ENCODE measurements at regions not wholly inside any gene's neighbourhood (a gene's known extent, or its start where the extent isn't known, plus 50 kb on each side); places are given as distances from the start of the nearest gene placed in this dataset.

GRCh38 chr19:30920222-30920621 is 429.0 kb downstream of the TSHZ3 start:
- H3K9me3 ChIP-seq (ENCODE audit: control insufficient read depth in 1 of 2, low read length in 2 of 2): no peaks in the 10 kb centered on the region
- H3K9ac ChIP-seq (ENCODE audit: low read depth in 1 of 2, low read length in 2 of 2): no peak overlapping the region
- H3K4me1 ChIP-seq (ENCODE audit: control insufficient read depth in 1 of 2, insufficient read depth in 2 of 2, low read length in 2 of 2): no peaks in the 10 kb centered on the region
- no peak overlapping the region for H3K27ac ChIP-seq (ENCODE audit: low read depth, low read length)
- no peaks in the 10 kb centered on the region for H3K27me3 ChIP-seq (ENCODE audit: control insufficient read depth in 1 of 2, insufficient read depth in 2 of 2, low read length in 2 of 2)
- no peak overlapping the region for H3K4me3 ChIP-seq (ENCODE audit: low read depth in 1 of 2, low read length in 2 of 2)
- no peaks in the 10 kb centered on the region for H3K36me3 ChIP-seq (ENCODE audit: control insufficient read depth in 1 of 2, insufficient read depth in 2 of 2, low read length in 2 of 2)

DNA sequence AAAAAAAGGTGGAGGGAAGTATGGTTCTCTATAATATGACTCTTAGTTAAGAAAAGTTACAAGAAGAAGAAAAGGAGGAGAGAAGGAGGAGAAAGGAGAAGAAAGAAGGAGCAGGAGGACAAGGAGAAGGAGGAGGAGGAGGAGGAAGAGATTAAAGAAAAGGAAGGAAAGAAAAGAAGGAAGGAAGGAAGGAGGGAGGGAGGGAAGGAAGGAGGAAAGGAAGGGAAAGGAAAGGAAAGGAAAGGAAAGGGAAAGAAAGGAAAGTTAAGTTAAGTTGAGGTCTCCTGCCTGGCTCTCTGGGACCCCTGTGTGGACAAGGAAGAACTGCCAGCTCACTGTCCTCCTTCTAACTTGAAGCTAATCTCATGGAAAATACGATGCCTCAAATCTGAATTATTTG is 429.5 kb downstream of the TSHZ3 start:
- Histone ChIP-seq H3K27me3 (ENCODE audit: control insufficient read depth in 1 of 2, insufficient read depth in 2 of 2, low read length in 2 of 2) (no peaks in the 10 kb centered on the region), H3K4me1 (ENCODE audit: control insufficient read depth in 1 of 2, insufficient read depth in 2 of 2, low read length in 2 of 2) (no peaks in the 10 kb centered on the region), H3K9ac (ENCODE audit: low read depth in 1 of 2, low read length in 2 of 2) (no peak overlapping the region), H3K27ac (ENCODE audit: low read depth, low read length) (no peak overlapping the region), H3K4me3 (ENCODE audit: low read depth in 1 of 2, low read length in 2 of 2) (no peak overlapping the region), H3K36me3 (ENCODE audit: control insufficient read depth in 1 of 2, insufficient read depth in 2 of 2, low read length in 2 of 2) (no peaks in the 10 kb centered on the region), H3K9me3 (ENCODE audit: control insufficient read depth in 1 of 2, low read length in 2 of 2) (no peaks in the 10 kb centered on the region)

- no peaks in the 10 kb centered on the region for H3K4me1 ChIP-seq (ENCODE audit: control insufficient read depth in 1 of 2, insufficient read depth in 2 of 2, low read length in 2 of 2)
- no peaks in the 10 kb centered on the region for H3K9me3 ChIP-seq (ENCODE audit: control insufficient read depth in 1 of 2, low read length in 2 of 2)
- no peaks in the 10 kb centered on the region for H3K36me3 ChIP-seq (ENCODE audit: control insufficient read depth in 1 of 2, insufficient read depth in 2 of 2, low read length in 2 of 2)
- no peaks in the 10 kb centered on the region for H3K27me3 ChIP-seq (ENCODE audit: control insufficient read depth in 1 of 2, insufficient read depth in 2 of 2, low read length in 2 of 2)
- no peak overlapping the region for H3K9ac ChIP-seq (ENCODE audit: low read depth in 1 of 2, low read length in 2 of 2)
- H3K27ac ChIP-seq (ENCODE audit: low read depth, low read length): no peak overlapping the region
- no peak overlapping the region for H3K4me3 ChIP-seq (ENCODE audit: low read depth in 1 of 2, low read length in 2 of 2)
Observed at GRCh38 chr19:30916238-30916637, 433.0 kb downstream of the TSHZ3 start.

- Histone ChIP-seq H3K9me3 (ENCODE audit: control insufficient read depth in 1 of 2, low read length in 2 of 2) (no peaks in the 10 kb centered on the region), H3K27me3 (ENCODE audit: control insufficient read depth in 1 of 2, insufficient read depth in 2 of 2, low read length in 2 of 2) (no peaks in the 10 kb centered on the region), H3K36me3 (ENCODE audit: control insufficient read depth in 1 of 2, insufficient read depth in 2 of 2, low read length in 2 of 2) (no peaks in the 10 kb centered on the region), H3K4me3 (ENCODE audit: low read depth in 1 of 2, low read length in 2 of 2) (no peak overlapping the region), H3K27ac (ENCODE audit: low read depth, low read length) (no peak overlapping the region), H3K9ac (ENCODE audit: low read depth in 1 of 2, low read length in 2 of 2) (no peak overlapping the region), H3K4me1 (ENCODE audit: control insufficient read depth in 1 of 2, insufficient read depth in 2 of 2, low read length in 2 of 2) (no peaks in the 10 kb centered on the region)
Observed at GRCh38 chr19:30911491-30911890, 437.7 kb downstream of the TSHZ3 start.

DNA sequence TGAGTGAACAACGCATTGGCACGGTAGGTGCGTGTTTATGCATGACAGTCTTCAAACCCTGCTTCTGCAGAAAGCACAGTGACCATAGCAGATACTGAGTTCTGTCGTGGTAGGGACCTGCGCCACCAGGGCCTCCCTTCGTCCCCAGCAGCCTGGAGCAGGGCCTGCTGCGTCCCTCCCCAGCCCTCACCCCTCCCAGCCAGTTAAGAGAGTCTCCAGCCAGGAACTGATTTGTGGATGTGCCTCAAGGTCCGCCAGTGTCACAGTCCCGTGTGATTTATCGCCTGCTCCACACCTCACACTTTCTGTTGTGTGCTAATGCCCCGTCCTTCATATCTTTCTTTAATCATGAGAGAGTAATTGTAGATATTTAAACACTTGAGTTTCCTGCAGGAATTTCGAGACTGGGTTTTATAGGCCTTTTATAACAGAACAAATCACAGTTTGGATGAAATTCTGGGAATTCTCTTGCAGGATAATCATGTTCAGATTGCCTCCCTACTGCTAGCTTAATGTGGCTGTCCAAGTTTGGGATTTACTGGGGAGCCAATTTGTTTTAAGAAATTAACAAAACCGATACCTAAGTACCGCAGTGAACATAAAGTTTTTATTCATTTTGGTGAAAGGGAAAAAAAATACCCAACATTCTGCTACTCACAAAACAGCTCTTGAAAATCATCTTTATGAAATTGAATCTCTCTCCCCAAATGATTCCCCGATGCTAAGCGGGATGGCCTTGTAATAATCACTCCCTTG is 438.6 kb downstream of the TSHZ3 start:
- Histone ChIP-seq H3K27ac (ENCODE audit: low read depth, low read length) (no peak overlapping the region), H3K4me1 (ENCODE audit: control insufficient read depth in 1 of 2, insufficient read depth in 2 of 2, low read length in 2 of 2) (no peaks in the 10 kb centered on the region), H3K9me3 (ENCODE audit: control insufficient read depth in 1 of 2, low read length in 2 of 2) (no peaks in the 10 kb centered on the region), H3K9ac (ENCODE audit: low read depth in 1 of 2, low read length in 2 of 2) (no peak overlapping the region), H3K36me3 (ENCODE audit: control insufficient read depth in 1 of 2, insufficient read depth in 2 of 2, low read length in 2 of 2) (no peaks in the 10 kb centered on the region), H3K4me3 (ENCODE audit: low read depth in 1 of 2, low read length in 2 of 2) (no peak overlapping the region), H3K27me3 (ENCODE audit: control insufficient read depth in 1 of 2, insufficient read depth in 2 of 2, low read length in 2 of 2) (no peaks in the 10 kb centered on the region)

- Histone ChIP-seq H3K36me3 (ENCODE audit: control insufficient read depth in 1 of 2, insufficient read depth in 2 of 2, low read length in 2 of 2) (no peaks in the 10 kb centered on the region), H3K9me3 (ENCODE audit: control insufficient read depth in 1 of 2, low read length in 2 of 2) (no peaks in the 10 kb centered on the region), H3K4me1 (ENCODE audit: control insufficient read depth in 1 of 2, insufficient read depth in 2 of 2, low read length in 2 of 2) (no peaks in the 10 kb centered on the region), H3K27ac (ENCODE audit: low read depth, low read length) (no peak overlapping the region), H3K4me3 (ENCODE audit: low read depth in 1 of 2, low read length in 2 of 2) (no peak overlapping the region), H3K9ac (ENCODE audit: low read depth in 1 of 2, low read length in 2 of 2) (no peak overlapping the region), H3K27me3 (ENCODE audit: control insufficient read depth in 1 of 2, insufficient read depth in 2 of 2, low read length in 2 of 2) (no peaks in the 10 kb centered on the region)
Observed at GRCh38 chr19:30909216-30909615, 440.0 kb downstream of the TSHZ3 start.

DNA sequence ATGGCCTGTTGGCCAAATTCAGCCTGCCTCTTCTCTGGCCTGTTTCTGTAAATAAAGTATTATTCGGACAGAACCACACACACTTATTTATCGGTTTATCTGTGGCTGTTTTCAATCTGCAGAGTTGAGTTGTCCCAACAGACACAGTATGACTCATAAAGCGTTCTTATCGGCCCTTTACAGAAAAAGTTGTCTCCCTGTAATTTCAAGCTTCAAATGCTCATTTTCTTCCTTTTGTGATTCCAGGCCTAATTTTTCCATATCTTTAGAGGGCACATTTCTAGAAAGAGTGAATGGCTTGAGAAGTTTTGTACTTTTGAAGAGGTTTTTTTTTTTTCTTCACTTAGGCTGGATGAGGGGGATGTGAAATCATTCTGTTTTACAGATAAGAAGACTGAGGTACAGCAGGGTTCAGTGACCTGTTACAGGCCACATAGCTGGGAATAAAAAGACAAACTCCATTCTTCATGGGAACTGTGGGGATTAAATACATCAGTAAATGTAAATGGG is 440.9 kb downstream of the TSHZ3 start:
- no peaks in the 10 kb centered on the region for H3K4me1 ChIP-seq (ENCODE audit: control insufficient read depth in 1 of 2, insufficient read depth in 2 of 2, low read length in 2 of 2)
- H3K27ac ChIP-seq (ENCODE audit: low read depth, low read length): no peak overlapping the region
- no peak overlapping the region for H3K4me3 ChIP-seq (ENCODE audit: low read depth in 1 of 2, low read length in 2 of 2)
- H3K9ac ChIP-seq (ENCODE audit: low read depth in 1 of 2, low read length in 2 of 2): no peak overlapping the region
- H3K27me3 ChIP-seq (ENCODE audit: control insufficient read depth in 1 of 2, insufficient read depth in 2 of 2, low read length in 2 of 2): no peaks in the 10 kb centered on the region
- no peaks in the 10 kb centered on the region for H3K36me3 ChIP-seq (ENCODE audit: control insufficient read depth in 1 of 2, insufficient read depth in 2 of 2, low read length in 2 of 2)
- H3K9me3 ChIP-seq (ENCODE audit: control insufficient read depth in 1 of 2, low read length in 2 of 2): no peaks in the 10 kb centered on the region

GRCh38 chr19:30906871-30907270 is 442.4 kb downstream of the TSHZ3 start:
- Histone ChIP-seq H3K4me1 (ENCODE audit: control insufficient read depth in 1 of 2, insufficient read depth in 2 of 2, low read length in 2 of 2) (no peaks in the 10 kb centered on the region), H3K36me3 (ENCODE audit: control insufficient read depth in 1 of 2, insufficient read depth in 2 of 2, low read length in 2 of 2) (no peaks in the 10 kb centered on the region), H3K4me3 (ENCODE audit: low read depth in 1 of 2, low read length in 2 of 2) (no peak overlapping the region), H3K27ac (ENCODE audit: low read depth, low read length) (no peak overlapping the region), H3K27me3 (ENCODE audit: control insufficient read depth in 1 of 2, insufficient read depth in 2 of 2, low read length in 2 of 2) (no peaks in the 10 kb centered on the region), H3K9ac (ENCODE audit: low read depth in 1 of 2, low read length in 2 of 2) (no peak overlapping the region), H3K9me3 (ENCODE audit: control insufficient read depth in 1 of 2, low read length in 2 of 2) (no peaks in the 10 kb centered on the region)

DNA sequence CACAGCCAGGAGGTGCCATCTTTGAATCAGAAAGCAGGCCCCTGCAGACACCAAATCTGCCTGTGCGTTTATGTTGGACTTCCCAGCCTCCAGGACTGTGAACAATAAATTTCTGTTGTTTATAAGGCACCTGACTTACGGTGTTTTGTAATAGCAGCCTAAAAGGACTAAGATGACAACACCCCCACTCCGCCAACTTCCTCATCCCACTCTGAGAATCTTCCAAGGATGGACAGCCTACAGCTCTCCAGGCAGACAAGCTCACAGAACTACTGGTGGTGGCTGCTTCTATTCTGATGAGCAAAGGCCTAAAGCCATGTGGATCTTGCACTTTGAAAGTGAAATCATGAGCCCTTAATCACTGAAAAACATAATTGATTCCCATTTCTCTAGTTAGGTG is 449.2 kb downstream of the TSHZ3 start:
- Histone ChIP-seq H3K4me3 (ENCODE audit: low read depth in 1 of 2, low read length in 2 of 2) (no peak overlapping the region), H3K9me3 (ENCODE audit: control insufficient read depth in 1 of 2, low read length in 2 of 2) (no peaks in the 10 kb centered on the region), H3K9ac (ENCODE audit: low read depth in 1 of 2, low read length in 2 of 2) (no peak overlapping the region), H3K27me3 (ENCODE audit: control insufficient read depth in 1 of 2, insufficient read depth in 2 of 2, low read length in 2 of 2) (no peaks in the 10 kb centered on the region), H3K27ac (ENCODE audit: low read depth, low read length) (no peak overlapping the region), H3K4me1 (ENCODE audit: control insufficient read depth in 1 of 2, insufficient read depth in 2 of 2, low read length in 2 of 2) (no peaks in the 10 kb centered on the region), H3K36me3 (ENCODE audit: control insufficient read depth in 1 of 2, insufficient read depth in 2 of 2, low read length in 2 of 2) (no peaks in the 10 kb centered on the region)

DNA sequence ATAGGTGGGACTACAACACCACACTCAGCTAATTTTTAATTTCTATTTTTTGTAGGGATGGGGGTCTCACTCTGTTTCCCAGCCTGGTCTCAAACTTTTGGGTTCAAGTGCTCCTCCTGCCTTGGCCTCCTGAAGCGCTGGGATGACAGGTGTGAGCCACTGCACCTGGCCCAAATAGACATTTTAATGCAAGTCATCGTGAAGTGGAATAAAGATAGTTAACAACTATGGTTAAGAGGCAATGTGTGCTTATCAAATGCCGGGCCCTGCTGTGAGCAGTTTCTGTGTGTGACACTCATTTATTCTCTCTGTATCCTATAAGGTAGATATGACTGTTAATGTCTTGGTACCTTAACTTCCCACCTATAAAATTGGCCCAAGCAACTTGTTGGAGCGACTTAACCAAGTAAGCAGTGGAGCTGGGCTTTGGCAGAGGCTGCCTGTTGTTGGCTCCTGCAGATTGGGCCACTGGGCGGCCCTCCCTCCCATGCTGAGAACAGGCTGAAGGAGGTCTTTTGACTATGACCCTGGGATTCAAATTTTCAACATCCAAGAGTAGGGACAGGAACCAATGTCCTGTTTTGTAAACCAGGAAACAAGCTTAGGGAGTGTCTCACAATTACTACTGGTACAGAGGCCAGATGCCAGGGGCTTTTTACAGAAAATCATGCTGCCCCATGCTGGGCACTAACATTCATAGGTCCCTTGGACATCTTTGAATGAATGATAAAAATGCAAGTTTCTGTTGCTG is 450.7 kb downstream of the TSHZ3 start:
- Histone ChIP-seq H3K9me3 (ENCODE audit: control insufficient read depth in 1 of 2, low read length in 2 of 2) (no peaks in the 10 kb centered on the region), H3K27ac (ENCODE audit: low read depth, low read length) (no peak overlapping the region), H3K27me3 (ENCODE audit: control insufficient read depth in 1 of 2, insufficient read depth in 2 of 2, low read length in 2 of 2) (no peaks in the 10 kb centered on the region), H3K36me3 (ENCODE audit: control insufficient read depth in 1 of 2, insufficient read depth in 2 of 2, low read length in 2 of 2) (no peaks in the 10 kb centered on the region), H3K4me3 (ENCODE audit: low read depth in 1 of 2, low read length in 2 of 2) (no peak overlapping the region), H3K4me1 (ENCODE audit: control insufficient read depth in 1 of 2, insufficient read depth in 2 of 2, low read length in 2 of 2) (no peaks in the 10 kb centered on the region), H3K9ac (ENCODE audit: low read depth in 1 of 2, low read length in 2 of 2) (no peak overlapping the region)
